ENCODE measurements at regions not wholly inside any gene's neighbourhood (a gene's known extent, or its start where the extent isn't known, plus 50 kb on each side); places are given as distances from the start of the nearest gene placed in this dataset.

DNA sequence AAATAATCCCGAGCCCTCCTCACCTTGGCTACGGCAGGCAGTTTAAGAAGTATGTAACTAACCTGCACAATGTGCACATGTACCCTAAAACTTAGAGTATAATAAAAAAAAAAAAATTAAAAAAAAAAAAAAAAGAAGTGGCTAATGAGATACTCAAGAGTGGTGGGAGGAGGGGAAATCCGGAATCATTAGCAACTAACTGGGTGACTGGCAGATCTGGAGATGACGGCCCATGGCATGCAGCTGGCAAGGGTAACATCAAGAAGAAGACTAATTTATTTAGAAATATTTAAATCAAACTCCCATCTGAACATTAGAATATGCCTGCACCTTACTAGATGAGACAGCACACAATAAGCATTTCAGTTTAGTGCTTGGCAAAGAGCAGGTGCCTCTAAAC is 52.3 kb upstream of the TMCC3 start:
- Histone ChIP-seq H3K27ac (no peak overlapping the region), H3K27me3 (replicated peaks; ENCODE audit: insufficient read depth) (no peaks in the 10 kb centered on the region), H3K9me3 (no peaks in the 10 kb centered on the region), H3K4me3 (no peak overlapping the region), H3K36me3 (no peaks in the 10 kb centered on the region), H3K4me1 (replicated peaks) (peaks cover 11% of the 10 kb centered on the region)
- 96% methylated on average over 4 of the region's 4 CpGs for WGBS
- DNase-seq (ENCODE audit: low spot score) = no peak
- intact Hi-C loops (cut with DNase I) = no loop called here
- no peak for TF ChIP-seq POLR2AphosphoS5 (IDR thresholded peaks at IDR 0.05)

DNA sequence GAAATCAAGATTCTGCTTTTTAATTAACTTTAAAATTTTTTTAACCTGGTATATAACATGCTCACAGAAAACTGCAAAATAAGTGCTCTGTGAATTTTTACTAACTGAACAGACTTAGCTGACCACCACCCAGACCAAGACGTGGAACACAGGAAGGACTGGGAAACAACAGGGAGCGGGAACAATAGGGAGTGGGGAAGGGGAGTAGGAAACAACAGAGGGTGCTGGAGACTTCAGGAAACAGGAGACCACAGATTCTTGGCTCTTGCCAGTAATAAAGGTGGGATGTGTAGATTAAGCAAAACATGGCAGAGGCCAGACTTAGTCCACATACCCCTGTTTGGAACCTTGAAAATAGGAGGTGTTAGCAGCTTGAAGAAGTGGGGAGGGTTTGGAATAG is 51.4 kb upstream of the TMCC3 start:
- Histone ChIP-seq H3K27ac (no peak overlapping the region), H3K4me1 (replicated peaks) (peaks cover 11% of the 10 kb centered on the region), H3K4me3 (no peak overlapping the region), H3K36me3 (no peaks in the 10 kb centered on the region), H3K27me3 (replicated peaks; ENCODE audit: insufficient read depth) (no peaks in the 10 kb centered on the region), H3K9me3 (no peaks in the 10 kb centered on the region)
- WGBS = 85% methylated on average over 2 of the region's 2 CpGs
- TF ChIP-seq POLR2AphosphoS5 (IDR thresholded peaks at IDR 0.05) (no peak), POLR2A (IDR thresholded peaks at IDR 0.05) (no peak)
- TF ChIP-seq, protein P1, sequence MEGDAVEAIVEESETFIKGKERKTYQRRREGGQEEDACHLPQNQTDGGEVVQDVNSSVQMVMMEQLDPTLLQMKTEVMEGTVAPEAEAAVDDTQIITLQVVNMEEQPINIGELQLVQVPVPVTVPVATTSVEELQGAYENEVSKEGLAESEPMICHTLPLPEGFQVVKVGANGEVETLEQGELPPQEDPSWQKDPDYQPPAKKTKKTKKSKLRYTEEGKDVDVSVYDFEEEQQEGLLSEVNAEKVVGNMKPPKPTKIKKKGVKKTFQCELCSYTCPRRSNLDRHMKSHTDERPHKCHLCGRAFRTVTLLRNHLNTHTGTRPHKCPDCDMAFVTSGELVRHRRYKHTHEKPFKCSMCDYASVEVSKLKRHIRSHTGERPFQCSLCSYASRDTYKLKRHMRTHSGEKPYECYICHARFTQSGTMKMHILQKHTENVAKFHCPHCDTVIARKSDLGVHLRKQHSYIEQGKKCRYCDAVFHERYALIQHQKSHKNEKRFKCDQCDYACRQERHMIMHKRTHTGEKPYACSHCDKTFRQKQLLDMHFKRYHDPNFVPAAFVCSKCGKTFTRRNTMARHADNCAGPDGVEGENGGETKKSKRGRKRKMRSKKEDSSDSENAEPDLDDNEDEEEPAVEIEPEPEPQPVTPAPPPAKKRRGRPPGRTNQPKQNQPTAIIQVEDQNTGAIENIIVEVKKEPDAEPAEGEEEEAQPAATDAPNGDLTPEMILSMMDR (IDR thresholded peaks at IDR 0.05) = no peak
- intact Hi-C loops (cut with DNase I) = no loop called here
- no peak for DNase-seq (ENCODE audit: low spot score)

DNA sequence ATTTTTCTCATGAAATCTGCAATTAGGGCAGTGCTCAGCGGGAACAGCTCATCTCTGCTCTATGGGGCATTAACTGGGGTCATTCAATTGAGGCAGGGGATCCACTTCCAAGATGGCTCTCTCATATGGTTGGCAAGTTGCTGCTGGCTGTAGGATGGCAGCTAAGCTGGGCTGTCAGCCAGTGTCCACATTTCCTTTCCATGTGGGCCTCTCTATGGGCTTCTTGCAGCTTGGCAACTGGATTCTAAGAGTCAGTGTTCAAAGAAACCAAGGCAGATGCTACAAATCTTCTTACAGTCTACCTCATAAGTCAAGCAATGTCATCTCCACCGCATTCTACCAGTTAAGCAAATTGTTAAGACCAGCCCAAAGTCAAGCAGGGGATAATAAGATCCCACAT is 50.3 kb upstream of the TMCC3 start:
- TF ChIP-seq POLR2A (IDR thresholded peaks at IDR 0.05) = no peak
- TF ChIP-seq, protein P1 (IDR thresholded peaks at IDR 0.05) = no peak
- TF ChIP-seq POLR2AphosphoS5 (IDR thresholded peaks at IDR 0.05) = no peak
- peaks cover 11% of the 10 kb centered on the region for H3K4me1 ChIP-seq (replicated peaks)
- H3K9me3 ChIP-seq = no peaks in the 10 kb centered on the region
- intact Hi-C loops (cut with DNase I) = no loop called here
- H3K36me3 ChIP-seq = no peaks in the 10 kb centered on the region
- H3K4me3 ChIP-seq = no peak overlapping the region
- no peaks in the 10 kb centered on the region for H3K27me3 ChIP-seq (replicated peaks; ENCODE audit: insufficient read depth)
- no peak overlapping the region for H3K27ac ChIP-seq
- no peak for DNase-seq (ENCODE audit: low spot score)
- WGBS = 95% methylated on average over 2 of the region's 2 CpGs

MicroRNAs in the stretch of these regions (microRNA counts, 767-probe panel; counts per million panel counts)
- microRNA hsa-miR-492 = 1,866 to 2,063 counts per million in 2 donors

All from prostate gland (tissue), 2 donors.